ENCODE measurements at regions not wholly inside any gene's neighbourhood (a gene's known extent, or its start where the extent isn't known, plus 50 kb on each side); places are given as distances from the start of the nearest gene placed in this dataset.

DNA sequence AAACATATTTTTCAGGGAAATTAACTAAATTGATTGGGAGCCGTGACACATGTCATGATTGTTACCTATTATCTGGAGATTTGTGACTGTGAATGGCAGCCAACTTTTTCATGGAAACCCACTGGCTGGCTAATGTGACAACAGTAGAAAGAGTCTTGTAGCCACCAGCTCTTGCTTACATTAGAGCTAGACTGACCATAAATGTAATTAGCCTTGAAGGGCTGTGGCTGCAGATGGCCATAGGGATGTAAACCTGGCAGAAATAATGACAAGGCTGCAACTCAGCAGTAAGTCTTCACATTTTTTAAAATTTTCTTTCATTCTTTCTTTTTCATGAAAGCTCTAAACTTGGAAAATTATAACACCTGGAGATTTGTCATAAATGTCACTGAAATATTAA, 168.2 kb upstream of the ROBO2 start:
- TF ChIP-seq POLR2AphosphoS5 (IDR thresholded peaks at IDR 0.05; ENCODE audit: low read depth, low read length): no peak
- TF ChIP-seq POLR2A (IDR thresholded peaks at IDR 0.05; ENCODE audit: low read depth, low read length): no peak
